ENCODE measurements at regions not wholly inside any gene's neighbourhood (a gene's known extent, or its start where the extent isn't known, plus 50 kb on each side); places are given as distances from the start of the nearest gene placed in this dataset.

DNA sequence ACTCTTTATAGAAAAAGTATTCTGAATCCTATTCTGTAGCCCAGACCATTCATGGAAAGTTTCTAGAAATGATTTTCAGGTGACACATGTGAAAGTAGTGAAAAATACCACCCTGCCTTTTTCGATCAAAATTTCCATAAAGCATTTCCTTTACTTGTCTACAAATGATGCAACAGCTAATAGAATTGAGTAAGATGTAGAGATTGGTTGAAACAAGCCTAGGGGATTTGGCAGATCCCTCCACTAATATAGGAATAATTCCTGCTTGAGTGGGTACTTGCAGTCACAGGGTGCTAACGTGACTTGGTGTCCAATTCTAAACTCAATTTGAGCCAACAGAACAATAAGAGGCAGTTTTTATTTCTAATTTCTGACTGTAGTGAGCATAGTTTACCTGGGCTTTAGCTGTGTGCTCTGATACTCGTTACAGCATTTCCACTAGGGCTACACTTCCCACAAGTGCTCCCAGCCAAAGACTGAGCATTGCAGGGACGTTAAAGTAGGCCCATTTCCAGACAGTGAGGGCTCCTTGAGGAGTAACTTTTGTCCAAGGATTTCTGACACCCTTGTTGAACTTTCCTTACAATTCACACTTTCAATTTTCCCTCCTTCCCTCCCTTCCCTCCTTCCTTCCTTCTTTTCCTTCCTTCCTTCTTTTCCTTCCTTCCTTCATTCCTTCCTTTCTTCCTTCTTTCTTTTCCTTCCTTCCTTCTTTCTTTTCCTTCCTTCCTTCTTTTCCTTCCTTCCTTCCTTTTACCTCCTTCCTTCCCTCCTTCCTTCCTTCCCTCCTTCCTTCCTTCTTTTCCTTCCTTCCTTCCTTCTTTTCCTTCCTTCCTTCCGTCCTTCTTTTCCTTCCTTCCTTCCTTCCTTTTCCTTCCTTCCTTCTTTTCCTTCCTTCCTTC, 53.9 kb upstream of the TP63 start:
- Histone ChIP-seq H3K36me3 (ENCODE audit: control insufficient read depth, insufficient read depth, low read length) (no peaks in the 10 kb centered on the region), H3K4me3 (ENCODE audit: low read depth, low read length) (no peak overlapping the region), H3K27me3 (ENCODE audit: control insufficient read depth, insufficient read depth, low read length) (no peaks in the 10 kb centered on the region)
- FAIRE-seq (no peak), DNase-seq (ENCODE audit: low read depth) (peak; percentile 37)
- TF ChIP-seq, protein P1, sequence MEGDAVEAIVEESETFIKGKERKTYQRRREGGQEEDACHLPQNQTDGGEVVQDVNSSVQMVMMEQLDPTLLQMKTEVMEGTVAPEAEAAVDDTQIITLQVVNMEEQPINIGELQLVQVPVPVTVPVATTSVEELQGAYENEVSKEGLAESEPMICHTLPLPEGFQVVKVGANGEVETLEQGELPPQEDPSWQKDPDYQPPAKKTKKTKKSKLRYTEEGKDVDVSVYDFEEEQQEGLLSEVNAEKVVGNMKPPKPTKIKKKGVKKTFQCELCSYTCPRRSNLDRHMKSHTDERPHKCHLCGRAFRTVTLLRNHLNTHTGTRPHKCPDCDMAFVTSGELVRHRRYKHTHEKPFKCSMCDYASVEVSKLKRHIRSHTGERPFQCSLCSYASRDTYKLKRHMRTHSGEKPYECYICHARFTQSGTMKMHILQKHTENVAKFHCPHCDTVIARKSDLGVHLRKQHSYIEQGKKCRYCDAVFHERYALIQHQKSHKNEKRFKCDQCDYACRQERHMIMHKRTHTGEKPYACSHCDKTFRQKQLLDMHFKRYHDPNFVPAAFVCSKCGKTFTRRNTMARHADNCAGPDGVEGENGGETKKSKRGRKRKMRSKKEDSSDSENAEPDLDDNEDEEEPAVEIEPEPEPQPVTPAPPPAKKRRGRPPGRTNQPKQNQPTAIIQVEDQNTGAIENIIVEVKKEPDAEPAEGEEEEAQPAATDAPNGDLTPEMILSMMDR (IDR thresholded peaks at IDR 0.05; ENCODE audit: insufficient read depth, low read length, severe bottlenecking), result no peak

DNA sequence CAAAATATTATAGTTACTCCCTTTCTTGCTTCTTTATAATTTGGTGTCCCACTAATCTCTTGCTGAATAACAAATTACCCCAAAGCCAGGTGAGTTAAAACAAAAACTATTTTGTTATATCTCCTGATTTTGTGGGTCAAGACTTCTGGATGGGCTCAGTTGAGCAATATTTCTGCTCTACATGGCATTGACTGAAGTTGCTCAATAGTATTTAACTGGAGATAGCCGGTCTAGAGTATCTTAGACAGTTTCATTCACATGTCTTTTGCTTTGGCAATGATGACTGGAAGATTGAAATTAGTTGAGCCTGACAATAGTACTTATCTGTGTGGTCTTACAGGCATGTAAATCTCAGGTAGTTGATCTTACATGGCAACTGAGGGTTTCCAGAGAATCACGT, 51.0 kb upstream of the TP63 start:
- FAIRE-seq (peak; percentile 28), DNase-seq (ENCODE audit: low read depth) (no peak)
- Histone ChIP-seq H3K36me3 (ENCODE audit: control insufficient read depth, insufficient read depth, low read length) (no peaks in the 10 kb centered on the region), H3K27me3 (ENCODE audit: control insufficient read depth, insufficient read depth, low read length) (no peaks in the 10 kb centered on the region), H3K4me3 (ENCODE audit: low read depth, low read length) (no peak overlapping the region)
- TF ChIP-seq, protein P1 (IDR thresholded peaks at IDR 0.05; ENCODE audit: insufficient read depth, low read length, severe bottlenecking), result no peak

Measured in bronchial epithelial cell (primary cell).